K562 (cell line): ENCODE measurements at regions not wholly inside any gene's neighbourhood (a gene's known extent, or its start where the extent isn't known, plus 50 kb on each side); places are given as distances from the start of the nearest gene placed in this dataset.
A peak's percentile ranks its signal among the peaks of the same experiment; 100 is the strongest.

Experiments used
- ATAC-seq: fragments of 200-7000 bp; cut with Tn5 transposase; 3 replicates; pipeline ENCODE4 v1.9.1; 2020; ENCODE audit warnings: moderate library complexity
- BruUV-seq: library from RNA; stranded (reverse); fragments of 400-500 nt; replicated peaks from 2 replicates; lab custom pipeline; 2021; lab: Mats Ljungman, UMichigan
- CTCF ChIA-PET: fragments of 300-600 bp; formaldehyde crosslinking; extraction: SDS; loops from one replicate; lab custom pipeline; 2021; ENCODE audit warnings: low intra/inter-chr PET ratio; lab: Yijun Ruan, JAX
- POLR2A ChIA-PET: fragments of 300-600, 350-650 bp; sonication (Branson Sonifier 250); formaldehyde crosslinking; extraction: SDS; loops from one replicate; lab custom pipeline; 2021; ENCODE audit warnings: antibody characterized with exemption, inconsistent platforms; lab: Yijun Ruan, JAX
- DNase-seq, 4 experiments: peaks; one replicate each; pipeline versions ENCODE4 v3.0.0 to v3.0.0-alpha.2; 2011 to 2018; ENCODE audit warnings: low spot score in 3 of 4, mixed read lengths in 3 of 4; ENCODE audit errors: extremely low read depth in 1 of 4
- FAIRE-seq: peaks from 2 replicates; lab custom pipeline; 2011; peaks lifted over from hg19 to GRCh38; lab: Jason Lieb, UNC
- H2AFZ ChIP-seq: 2 replicates; pipeline ENCODE4 v1.6.0; 2011; ENCODE audit warnings: low read depth, low read length, control low read depth, inconsistent platforms
- H3K27ac ChIP-seq: fragments of 200-600 bp; 3 replicates; pipeline ENCODE4 v1.8.0; 2011; ENCODE audit warnings: low read depth, mild to moderate bottlenecking, control low read depth, inconsistent platforms, low read length, moderate library complexity, mixed read lengths; ENCODE audit errors: extremely low read depth
- H3K27me3 ChIP-seq, 2 experiments: fragments of 300-600 bp in 1 of 2; 2 replicates in 1 of 2; 3 replicates in 1 of 2; pipeline versions ENCODE4 v1.6.0 to v1.8.0; 2011; ENCODE audit warnings: inconsistent platforms in 2 of 2, low read length in 2 of 2, mild to moderate bottlenecking in 1 of 2, mixed read lengths in 1 of 2, moderate library complexity in 1 of 2; ENCODE audit not compliant: control insufficient read depth in 2 of 2, insufficient read depth in 2 of 2
- H3K36me3 ChIP-seq: fragments of 300-600 bp; 3 replicates; pipeline ENCODE4 v1.8.0; 2011; ENCODE audit warnings: mild to moderate bottlenecking, low read length, inconsistent platforms; ENCODE audit not compliant: control insufficient read depth, insufficient read depth
- H3K4me1 ChIP-seq, 2 experiments: fragments of 200-600 bp in 1 of 2; replicated peaks in 1 of 2; 2 replicates in 1 of 2; 3 replicates in 1 of 2; pipeline versions ENCODE4 v1.5.1 to v1.8.0; 2011; ENCODE audit warnings: inconsistent platforms in 2 of 2, low read length in 2 of 2, mild to moderate bottlenecking in 1 of 2, mixed read lengths in 1 of 2, moderate library complexity in 1 of 2; ENCODE audit not compliant: control insufficient read depth in 2 of 2, insufficient read depth in 2 of 2
- H3K4me2 ChIP-seq: 2 replicates; pipeline ENCODE4 v1.6.1; 2011; ENCODE audit warnings: low read length, control low read depth, inconsistent platforms, mixed read lengths; ENCODE audit not compliant: insufficient read depth
- H3K4me3 ChIP-seq: fragments of 200-600 bp; sonication (generic), shearing (Covaris generic); 2 replicates; pipeline ENCODE4 v1.5.1; 2016; ENCODE audit warnings: control low read depth, inconsistent platforms
- H3K79me2 ChIP-seq: fragments of 200-600 bp; 3 replicates; pipeline ENCODE4 v1.8.0; 2011; ENCODE audit warnings: low read length, inconsistent platforms; ENCODE audit not compliant: control insufficient read depth, insufficient read depth
- H3K9ac ChIP-seq, 2 experiments: 2 replicates each; pipeline versions ENCODE4 v1.6.0 to v1.6.1; 2011; ENCODE audit warnings: low read depth in 2 of 2, low read length in 2 of 2, control low read depth in 1 of 2, inconsistent platforms in 1 of 2, mild to moderate bottlenecking in 1 of 2, mixed read lengths in 1 of 2; ENCODE audit not compliant: insufficient read depth in 1 of 2
- H3K9me1 ChIP-seq: one replicate; pipeline ENCODE4 v1.6.0; 2011; ENCODE audit warnings: inconsistent platforms, mild to moderate bottlenecking, low read length, moderate library complexity; ENCODE audit not compliant: control insufficient read depth, insufficient read depth
- H3K9me3 ChIP-seq: replicated peaks from 2 replicates; pipeline ENCODE4 v1.5.1; 2011; ENCODE audit warnings: low read depth, low read length, inconsistent platforms; ENCODE audit not compliant: control insufficient read depth, insufficient read depth
- H4K20me1 ChIP-seq: replicated peaks from 2 replicates; pipeline ENCODE4 v1.6.1; 2011; ENCODE audit warnings: low read length, inconsistent platforms, mixed read lengths; ENCODE audit not compliant: control insufficient read depth, insufficient read depth
- ATF7 ChIP-seq: fragments of 450-650 bp; IDR thresholded peaks from 2 replicates; pipeline ENCODE4 v1.7.1; 2014; ENCODE audit warnings: mild to moderate bottlenecking, moderate library complexity
- MIER1 ChIP-seq: fragments of 450-650 bp; IDR thresholded peaks from 2 replicates; pipeline ENCODE4 v1.6.1; 2016; ENCODE audit warnings: antibody characterized with exemption, mild to moderate bottlenecking, low read depth
- NRF1 ChIP-seq, 2 experiments: fragments of 450-650 bp; IDR thresholded peaks in 1 of 2; conservative IDR thresholded peaks in 1 of 2; 2 replicates each; pipeline ENCODE4 v1.6.1; 2014; ENCODE audit warnings: mild to moderate bottlenecking in 2 of 2
- WGBS: fragments of 100-300 bp; shearing (Covaris generic); methylation state at CpG from one replicate; pipeline ENCODE4 v1.1.6; 2016; ENCODE audit warnings: low coverage, mixed read lengths; ENCODE audit not compliant: insufficient coverage; ENCODE audit errors: missing lambda C conversion rate; 5-methylcytosine and 5-hydroxymethylcytosine counted together
- in situ Hi-C: fragments of 300-500 bp; cut with MboI; formaldehyde crosslinking; loops from 4 replicates; pipeline ENCODE4 v1.15.0; 2018; ENCODE audit warnings: inconsistent platforms, mixed read lengths
- intact Hi-C: fragments of 100-400 bp; cut with micrococcal nuclease; formaldehyde crosslinking; loops from 2 replicates; pipeline ENCODE4 v1.14.2; 2022

- H3K36me3 ChIP-seq = no peaks in the 10 kb centered on the region
- H3K27me3 ChIP-seq = peaks cover 8 to 52% of the 10 kb centered on the region in 2 experiments; a peak in 3 of 5 replicates
- H3K4me1 ChIP-seq = no peaks in the 10 kb centered on the region
- H2AFZ ChIP-seq = no peak overlapping the region
- no peaks in the 10 kb centered on the region for H4K20me1 ChIP-seq
- H3K9ac ChIP-seq = no peak overlapping the region
- no peak overlapping the region for H3K4me2 ChIP-seq
- no peaks in the 10 kb centered on the region for H3K79me2 ChIP-seq
- WGBS = 0% methylated on average over 6 of the region's 9 CpGs
- no peak overlapping the region for H3K4me3 ChIP-seq
- FAIRE-seq (no peak), DNase-seq (no peak), ATAC-seq (no peak)
- ChIA-PET POLR2A (interaction anchor here (1.0 to 1.4 kb wide), 2 partner anchors 11 to 43 kb away, joined by 3 to 4 read pairs; no protein-coding TSS in a partner anchor), CTCF (no interaction called here)
- H3K27ac ChIP-seq = no peak overlapping the region
- BruUV-seq = no TSS peak
- in situ Hi-C loops (no loop called here), intact Hi-C loops (no loop called here)
- no peak for TF ChIP-seq MIER1
- H3K9me3 ChIP-seq = no peaks in the 10 kb centered on the region
- H3K9me1 ChIP-seq = no peaks in the 10 kb centered on the region
Observed at GRCh38 chr12:11949738-11950411, 120.9 kb upstream of the BCL2L14 start.

- H3K4me3 ChIP-seq = no peak overlapping the region
- H3K4me1 ChIP-seq = no peaks in the 10 kb centered on the region
- FAIRE-seq (no peak), DNase-seq (no peak), ATAC-seq (no peak)
- 0% methylated on average over 5 of the region's 5 CpGs for WGBS
- no TSS peak for BruUV-seq
- no peaks in the 10 kb centered on the region for H3K9me1 ChIP-seq
- H4K20me1 ChIP-seq = no peaks in the 10 kb centered on the region
- intact Hi-C loops = no loop called here
- H3K9ac ChIP-seq = no peak overlapping the region
- in situ Hi-C loops = no loop called here
- H3K4me2 ChIP-seq = no peak overlapping the region
- H3K79me2 ChIP-seq = no peaks in the 10 kb centered on the region
- H3K36me3 ChIP-seq = no peaks in the 10 kb centered on the region
- no peak for TF ChIP-seq ATF7
- peak; percentile 73 to 75 for TF ChIP-seq NRF1 (conservative IDR thresholded peaks at IDR 0.05 in 1 of 2, IDR thresholded peaks at IDR 0.05 in 1 of 2)
- CTCF ChIA-PET = no interaction called here
- no peak overlapping the region for H2AFZ ChIP-seq
- POLR2A ChIA-PET = interaction anchor here (0.9 kb wide), 1 partner anchor 16 kb away, joined by 3 read pairs; no protein-coding TSS in a partner anchor
- no peaks in the 10 kb centered on the region for H3K9me3 ChIP-seq
- no peak overlapping the region for H3K27ac ChIP-seq
- peaks cover 12 to 51% of the 10 kb centered on the region in 2 experiments; a peak in 3 of 5 replicates for H3K27me3 ChIP-seq
Observed at GRCh38 chr12:11951209-11951608, 119.5 kb upstream of the BCL2L14 start.
